ENCODE measurements at regions not wholly inside any gene's neighbourhood (a gene's known extent, or its start where the extent isn't known, plus 50 kb on each side); places are given as distances from the start of the nearest gene placed in this dataset.

DNA sequence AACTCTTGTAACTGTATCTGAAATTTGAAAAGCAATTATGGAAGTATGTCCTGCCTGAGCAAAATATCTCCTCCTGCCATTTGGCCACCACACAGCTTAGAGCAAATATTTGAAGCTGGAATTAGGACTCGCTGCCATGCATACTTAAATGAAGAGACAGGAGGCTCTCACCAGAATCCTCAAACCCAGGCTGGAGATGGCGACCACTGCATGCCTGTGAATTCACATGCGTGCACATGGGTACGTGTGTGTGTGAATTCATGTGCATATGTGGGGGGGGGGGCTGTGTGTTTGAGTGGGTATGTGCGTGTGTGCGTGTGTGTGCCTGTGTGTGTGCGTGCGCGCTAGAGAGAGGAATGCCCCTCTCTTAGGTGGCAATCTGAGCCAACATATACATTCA, 84.1 kb upstream of the IRX1 start:
- ATAC-seq (ENCODE audit: low FRiP score in 2 of 2) (no peak), DNase-seq (no peak)
- Histone ChIP-seq H3K4me3 (no peak overlapping the region), H3K27ac (no peak overlapping the region), H3K27me3 (no peaks in the 10 kb centered on the region), H3K9me3 (peaks cover 0 to 11% (median 0%) of the 10 kb centered on the region in 4 donors), H3K4me1 (no peaks in the 10 kb centered on the region), H3K36me3 (no peaks in the 10 kb centered on the region)
- WGBS, 2 donors, result 65 to 71% methylated on average over 7 to 9 of the region's 9 CpGs
- TF ChIP-seq, protein P1, sequence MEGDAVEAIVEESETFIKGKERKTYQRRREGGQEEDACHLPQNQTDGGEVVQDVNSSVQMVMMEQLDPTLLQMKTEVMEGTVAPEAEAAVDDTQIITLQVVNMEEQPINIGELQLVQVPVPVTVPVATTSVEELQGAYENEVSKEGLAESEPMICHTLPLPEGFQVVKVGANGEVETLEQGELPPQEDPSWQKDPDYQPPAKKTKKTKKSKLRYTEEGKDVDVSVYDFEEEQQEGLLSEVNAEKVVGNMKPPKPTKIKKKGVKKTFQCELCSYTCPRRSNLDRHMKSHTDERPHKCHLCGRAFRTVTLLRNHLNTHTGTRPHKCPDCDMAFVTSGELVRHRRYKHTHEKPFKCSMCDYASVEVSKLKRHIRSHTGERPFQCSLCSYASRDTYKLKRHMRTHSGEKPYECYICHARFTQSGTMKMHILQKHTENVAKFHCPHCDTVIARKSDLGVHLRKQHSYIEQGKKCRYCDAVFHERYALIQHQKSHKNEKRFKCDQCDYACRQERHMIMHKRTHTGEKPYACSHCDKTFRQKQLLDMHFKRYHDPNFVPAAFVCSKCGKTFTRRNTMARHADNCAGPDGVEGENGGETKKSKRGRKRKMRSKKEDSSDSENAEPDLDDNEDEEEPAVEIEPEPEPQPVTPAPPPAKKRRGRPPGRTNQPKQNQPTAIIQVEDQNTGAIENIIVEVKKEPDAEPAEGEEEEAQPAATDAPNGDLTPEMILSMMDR (IDR thresholded peaks at IDR 0.05), result no peak
- TF ChIP-seq POLR2A (IDR thresholded peaks at IDR 0.05) (no peak), POLR2AphosphoS5 (IDR thresholded peaks at IDR 0.05) (no peak), EP300 (IDR thresholded peaks at IDR 0.05) (no peak)

DNA sequence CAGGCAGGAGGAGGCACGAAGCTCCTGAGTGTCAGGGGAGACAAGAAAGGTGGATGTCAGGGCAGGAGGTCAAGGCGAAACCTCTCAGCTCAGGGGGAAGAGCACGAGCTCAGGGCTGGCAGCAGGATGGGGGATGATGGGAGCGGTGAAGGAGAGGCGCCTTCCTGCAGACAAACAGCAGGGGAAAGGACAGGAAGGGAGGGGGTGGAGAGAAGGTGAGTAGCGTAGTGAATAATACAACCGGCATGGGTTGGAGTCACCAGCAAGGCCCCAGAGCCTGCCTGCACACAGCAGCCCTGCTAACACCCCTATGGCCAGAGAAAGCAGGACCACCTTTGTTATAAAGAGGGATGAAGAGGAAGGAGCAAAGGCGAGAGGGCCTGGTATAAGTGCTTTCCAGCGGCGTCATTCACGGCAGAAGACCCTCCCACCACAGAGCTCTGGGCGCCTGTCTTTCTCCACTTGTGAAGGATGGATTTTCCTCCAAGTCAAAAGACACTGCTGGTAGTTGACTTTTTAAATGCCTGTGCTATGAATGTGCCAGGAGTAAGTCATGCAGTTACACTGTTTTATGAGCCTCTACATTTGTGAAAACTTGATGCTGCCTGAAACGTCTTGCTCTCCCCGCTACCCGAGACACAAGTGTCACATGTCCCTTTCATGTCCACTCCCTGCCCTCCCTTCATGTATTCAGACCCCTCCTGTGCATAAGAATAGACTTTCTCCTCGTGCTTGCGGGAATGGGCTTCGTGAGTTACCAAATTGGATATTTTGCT, 84.8 kb upstream of the IRX1 start:
- Histone ChIP-seq H3K4me3 (no peak overlapping the region), H3K9me3 (peaks cover 0 to 11% (median 0%) of the 10 kb centered on the region in 4 donors), H3K27me3 (no peaks in the 10 kb centered on the region), H3K4me1 (no peaks in the 10 kb centered on the region), H3K27ac (no peak overlapping the region), H3K36me3 (no peaks in the 10 kb centered on the region)
- ATAC-seq (ENCODE audit: low FRiP score in 2 of 2) (no peak), DNase-seq (no peak)
- WGBS, 2 donors, result 78 to 84% methylated on average over 18 of the region's 18 CpGs
- TF ChIP-seq EP300 (IDR thresholded peaks at IDR 0.05), result no peak
- no peak for TF ChIP-seq POLR2AphosphoS5 (IDR thresholded peaks at IDR 0.05)
- no peak for TF ChIP-seq POLR2A (IDR thresholded peaks at IDR 0.05)
- TF ChIP-seq, protein P1 (IDR thresholded peaks at IDR 0.05), result no peak

DNA sequence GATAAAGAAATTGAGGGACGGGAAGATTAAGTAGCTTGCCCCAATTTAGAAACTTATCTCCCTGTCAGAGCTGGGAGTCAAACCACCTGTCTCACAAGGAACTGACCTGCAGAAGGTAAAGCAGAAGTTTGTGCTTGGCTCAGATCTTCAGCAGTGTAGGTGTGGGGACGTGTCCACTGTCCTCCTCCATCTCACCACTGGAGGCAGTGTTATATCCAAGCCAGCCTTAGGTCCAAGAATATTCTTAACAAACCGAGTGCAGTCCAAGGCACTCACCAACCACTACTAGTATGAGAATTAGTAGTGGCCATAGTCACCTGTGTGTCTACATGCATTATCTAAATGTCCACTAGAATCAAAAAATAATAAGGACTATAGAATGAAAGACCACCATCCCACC, 86.3 kb upstream of the IRX1 start:
- TF ChIP-seq POLR2AphosphoS5 (IDR thresholded peaks at IDR 0.05) (no peak), EP300 (IDR thresholded peaks at IDR 0.05) (no peak), POLR2A (IDR thresholded peaks at IDR 0.05) (no peak)
- TF ChIP-seq, protein P1 (IDR thresholded peaks at IDR 0.05), result no peak
- no peak for ATAC-seq (ENCODE audit: low FRiP score in 2 of 2)
- 79 to 89% methylated on average over 3 of the region's 3 CpGs for WGBS, 2 donors

DNA sequence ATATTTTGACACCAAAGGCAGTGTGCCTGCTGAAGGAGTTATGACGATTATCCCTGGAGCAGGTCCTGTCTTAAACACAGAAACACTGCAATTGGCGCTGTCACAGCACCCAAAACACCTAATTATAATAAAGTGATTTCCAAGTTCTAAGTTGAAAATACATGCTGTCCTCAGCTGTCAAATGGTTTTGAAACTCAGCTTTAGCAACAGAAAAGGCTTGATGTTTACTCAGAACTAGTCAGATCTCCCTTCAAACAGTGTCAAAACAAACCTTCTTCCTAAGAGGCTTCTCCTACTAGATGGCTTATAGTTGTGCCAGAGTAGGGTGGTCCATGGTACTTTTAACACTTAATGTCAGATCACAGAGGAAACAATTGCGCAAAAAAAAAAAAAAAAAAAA, 87.2 kb upstream of the IRX1 start:
- TF ChIP-seq POLR2A (IDR thresholded peaks at IDR 0.05), result no peak
- no peak for TF ChIP-seq POLR2AphosphoS5 (IDR thresholded peaks at IDR 0.05)
- TF ChIP-seq EP300 (IDR thresholded peaks at IDR 0.05), result no peak
- TF ChIP-seq, protein P1 (IDR thresholded peaks at IDR 0.05), result no peak
- Histone ChIP-seq H3K36me3 (no peaks in the 10 kb centered on the region), H3K9me3 (peaks cover 0 to 11% (median 0%) of the 10 kb centered on the region in 4 donors), H3K27me3 (no peaks in the 10 kb centered on the region), H3K27ac (no peak overlapping the region), H3K4me1 (no peaks in the 10 kb centered on the region), H3K4me3 (no peak overlapping the region)
- no peak for DNase-seq
- no peak for ATAC-seq (ENCODE audit: low FRiP score in 2 of 2)
- whole genome bisulfite sequencing, 2 donors, result 91 to 93% methylated on average over 3 of the region's 3 CpGs

More for the DNA sequence above, 86.3 kb upstream of the IRX1 start:
- Histone ChIP-seq H3K27ac (no peak overlapping the region), H3K36me3 (no peaks in the 10 kb centered on the region), H3K4me3 (no peak overlapping the region), H3K27me3 (no peaks in the 10 kb centered on the region), H3K9me3 (peaks cover 0 to 11% (median 0%) of the 10 kb centered on the region in 4 donors), H3K4me1 (no peaks in the 10 kb centered on the region)
- no peak for DNase-seq
